Panc1 (cell line): ENCODE measurements at regions not wholly inside any gene's neighbourhood (a gene's known extent, or its start where the extent isn't known, plus 50 kb on each side); places are given as distances from the start of the nearest gene placed in this dataset.

Source experiments
- ATAC-seq: fragments of 200-7000 bp; cut with Tn5 transposase; 2 replicates; pipeline ENCODE4 v1.9.1; 2020; ENCODE audit warnings: mild to moderate bottlenecking, moderate library complexity
- BruUV-seq: library from RNA; stranded (reverse); fragments of 400-500 nt; replicated peaks from 2 replicates; lab custom pipeline; 2021; lab: Mats Ljungman, UMichigan
- CTCF ChIA-PET: fragments of 300-600 bp; sonication (Branson Sonifier 250); formaldehyde crosslinking; loops from one replicate; lab custom pipeline; 2022; ENCODE audit warnings: antibody characterized with exemption; lab: Charles Lee
- POLR2A ChIA-PET: fragments of 300-600 bp; sonication (Branson Sonifier 250); formaldehyde crosslinking; loops from one replicate; lab custom pipeline; 2022; ENCODE audit warnings: antibody characterized with exemption; lab: Charles Lee
- DNase-seq: peaks from one replicate; pipeline ENCODE4 v3.0.0-alpha.2; 2010; ENCODE audit warnings: low read depth, low spot score
- H3K27ac ChIP-seq: 2 replicates; pipeline ENCODE4 v1.5.1; 2011; ENCODE audit warnings: mild to moderate bottlenecking, low read length, inconsistent platforms
- H3K27me3 ChIP-seq: fragments of 200-500 bp; sonication (Bioruptor generic); 2 replicates; pipeline ENCODE4 v1.6.0; 2014; ENCODE audit warnings: low read length, inconsistent platforms; ENCODE audit not compliant: control insufficient read depth, insufficient read depth
- H3K36me3 ChIP-seq: fragments of 200-500 bp; sonication (Bioruptor generic); 2 replicates; pipeline ENCODE4 v1.5.1; 2014; ENCODE audit warnings: inconsistent platforms, mild to moderate bottlenecking, low read length, moderate library complexity; ENCODE audit not compliant: control insufficient read depth, insufficient read depth
- H3K4me1 ChIP-seq: 2 replicates; pipeline ENCODE4 v1.5.1; 2011; ENCODE audit warnings: inconsistent platforms, mild to moderate bottlenecking, low read length, moderate library complexity; ENCODE audit not compliant: control insufficient read depth, insufficient read depth
- H3K4me3 ChIP-seq, 2 experiments: 2 replicates each; pipeline ENCODE4 v1.5.1; 2011 to 2012; ENCODE audit warnings: low read depth in 2 of 2, low read length in 2 of 2, mild to moderate bottlenecking in 2 of 2, inconsistent platforms in 1 of 2, moderate library complexity in 1 of 2
- H3K9me3 ChIP-seq: fragments of 200-500 bp; sonication (Bioruptor generic); 2 replicates; pipeline ENCODE4 v1.5.1; 2014; ENCODE audit warnings: low read depth, mild to moderate bottlenecking, inconsistent platforms, low read length, moderate library complexity; ENCODE audit not compliant: control insufficient read depth, insufficient read depth
- POLR2AphosphoS5 ChIP-seq: IDR thresholded peaks from 2 replicates; pipeline ENCODE4 v1.6.1; 2012; ENCODE audit warnings: mild to moderate bottlenecking, low read depth, low read length, moderate library complexity
- SIN3A ChIP-seq: IDR thresholded peaks from 2 replicates; pipeline ENCODE4 v1.6.1; 2012; ENCODE audit warnings: low read depth, mild to moderate bottlenecking, low read length, moderate library complexity, borderline replicate concordance; ENCODE audit not compliant: insufficient read depth
- TCF7L2 ChIP-seq: IDR thresholded peaks from 2 replicates; pipeline ENCODE4 v1.6.1; 2011; ENCODE audit warnings: mild to moderate bottlenecking, low read depth, low read length, inconsistent platforms
- in situ Hi-C: cut with HindIII; loops from 2 replicates; pipeline ENCODE4 v1.10.0; 2016; ENCODE audit warnings: low sequenced_read_pairs, low pct_unique_long_range_greater_than_20kb
- intact Hi-C: fragments of 100-400 bp; cut with micrococcal nuclease; formaldehyde crosslinking; loops from one replicate; pipeline ENCODE4 v1.10.0; 2022; ENCODE audit not compliant: unreplicated experiment
- TF ChIP-seq, protein P1 (sequence below): fragments of 450-650 bp; IDR thresholded peaks from 2 replicates; pipeline ENCODE4 v1.5.1; 2017; ENCODE audit warnings: mild to moderate bottlenecking
- TF ChIP-seq, protein P2 (sequence below), 2 experiments: IDR thresholded peaks; 2 replicates each; pipeline ENCODE4 v1.6.1; 2011 to 2012; ENCODE audit warnings: low read depth in 2 of 2, control low read depth in 1 of 2, low read length in 1 of 2, mild to moderate bottlenecking in 1 of 2, moderate library complexity in 1 of 2; ENCODE audit not compliant: insufficient read depth in 1 of 2

GRCh38 chr5:167793700-167794099, 497.7 kb upstream of the WWC1 start:
- Histone ChIP-seq H3K27ac (no peak overlapping the region), H3K9me3 (no peaks in the 10 kb centered on the region), H3K4me1 (no peaks in the 10 kb centered on the region), H3K27me3 (no peaks in the 10 kb centered on the region), H3K36me3 (no peaks in the 10 kb centered on the region), H3K4me3 (no peak overlapping the region)
- BruUV-seq: no TSS peak
- ATAC-seq (no peak), DNase-seq (no peak)
- TF ChIP-seq POLR2AphosphoS5: no peak
- TF ChIP-seq, protein P1, sequence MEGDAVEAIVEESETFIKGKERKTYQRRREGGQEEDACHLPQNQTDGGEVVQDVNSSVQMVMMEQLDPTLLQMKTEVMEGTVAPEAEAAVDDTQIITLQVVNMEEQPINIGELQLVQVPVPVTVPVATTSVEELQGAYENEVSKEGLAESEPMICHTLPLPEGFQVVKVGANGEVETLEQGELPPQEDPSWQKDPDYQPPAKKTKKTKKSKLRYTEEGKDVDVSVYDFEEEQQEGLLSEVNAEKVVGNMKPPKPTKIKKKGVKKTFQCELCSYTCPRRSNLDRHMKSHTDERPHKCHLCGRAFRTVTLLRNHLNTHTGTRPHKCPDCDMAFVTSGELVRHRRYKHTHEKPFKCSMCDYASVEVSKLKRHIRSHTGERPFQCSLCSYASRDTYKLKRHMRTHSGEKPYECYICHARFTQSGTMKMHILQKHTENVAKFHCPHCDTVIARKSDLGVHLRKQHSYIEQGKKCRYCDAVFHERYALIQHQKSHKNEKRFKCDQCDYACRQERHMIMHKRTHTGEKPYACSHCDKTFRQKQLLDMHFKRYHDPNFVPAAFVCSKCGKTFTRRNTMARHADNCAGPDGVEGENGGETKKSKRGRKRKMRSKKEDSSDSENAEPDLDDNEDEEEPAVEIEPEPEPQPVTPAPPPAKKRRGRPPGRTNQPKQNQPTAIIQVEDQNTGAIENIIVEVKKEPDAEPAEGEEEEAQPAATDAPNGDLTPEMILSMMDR: no peak
- TF ChIP-seq, protein P2, sequence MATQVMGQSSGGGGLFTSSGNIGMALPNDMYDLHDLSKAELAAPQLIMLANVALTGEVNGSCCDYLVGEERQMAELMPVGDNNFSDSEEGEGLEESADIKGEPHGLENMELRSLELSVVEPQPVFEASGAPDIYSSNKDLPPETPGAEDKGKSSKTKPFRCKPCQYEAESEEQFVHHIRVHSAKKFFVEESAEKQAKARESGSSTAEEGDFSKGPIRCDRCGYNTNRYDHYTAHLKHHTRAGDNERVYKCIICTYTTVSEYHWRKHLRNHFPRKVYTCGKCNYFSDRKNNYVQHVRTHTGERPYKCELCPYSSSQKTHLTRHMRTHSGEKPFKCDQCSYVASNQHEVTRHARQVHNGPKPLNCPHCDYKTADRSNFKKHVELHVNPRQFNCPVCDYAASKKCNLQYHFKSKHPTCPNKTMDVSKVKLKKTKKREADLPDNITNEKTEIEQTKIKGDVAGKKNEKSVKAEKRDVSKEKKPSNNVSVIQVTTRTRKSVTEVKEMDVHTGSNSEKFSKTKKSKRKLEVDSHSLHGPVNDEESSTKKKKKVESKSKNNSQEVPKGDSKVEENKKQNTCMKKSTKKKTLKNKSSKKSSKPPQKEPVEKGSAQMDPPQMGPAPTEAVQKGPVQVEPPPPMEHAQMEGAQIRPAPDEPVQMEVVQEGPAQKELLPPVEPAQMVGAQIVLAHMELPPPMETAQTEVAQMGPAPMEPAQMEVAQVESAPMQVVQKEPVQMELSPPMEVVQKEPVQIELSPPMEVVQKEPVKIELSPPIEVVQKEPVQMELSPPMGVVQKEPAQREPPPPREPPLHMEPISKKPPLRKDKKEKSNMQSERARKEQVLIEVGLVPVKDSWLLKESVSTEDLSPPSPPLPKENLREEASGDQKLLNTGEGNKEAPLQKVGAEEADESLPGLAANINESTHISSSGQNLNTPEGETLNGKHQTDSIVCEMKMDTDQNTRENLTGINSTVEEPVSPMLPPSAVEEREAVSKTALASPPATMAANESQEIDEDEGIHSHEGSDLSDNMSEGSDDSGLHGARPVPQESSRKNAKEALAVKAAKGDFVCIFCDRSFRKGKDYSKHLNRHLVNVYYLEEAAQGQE (IDR thresholded peaks at IDR 0.05; ENCODE audit: insufficient read depth in 1 of 2, low read depth in 2 of 2, low read length in 1 of 2): no peak
- TF ChIP-seq SIN3A: no peak
- intact Hi-C loops: no loop called here
- POLR2A ChIA-PET: no interaction called here
- CTCF ChIA-PET: no interaction called here
- in situ Hi-C loops: no loop called here

DNA sequence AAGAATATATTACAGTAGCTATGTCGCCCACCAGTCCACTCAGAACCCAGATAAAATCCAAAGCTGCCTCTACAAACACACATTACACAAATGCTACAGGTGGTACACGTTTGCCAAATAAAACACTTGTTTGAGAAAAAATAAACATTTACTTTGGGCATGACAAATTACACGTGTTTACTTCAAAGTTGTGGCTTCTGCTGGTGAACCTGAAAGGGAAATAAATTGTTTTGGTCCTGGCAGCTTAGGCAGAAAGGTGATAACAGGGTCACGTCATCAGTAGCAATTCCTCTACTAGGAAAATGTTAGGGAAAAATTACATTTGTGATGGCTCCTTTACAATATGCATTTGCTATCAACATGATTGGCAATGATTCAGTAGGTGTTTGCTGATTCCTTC, 497.3 kb upstream of the WWC1 start:
- CTCF ChIA-PET: no interaction called here

More for the DNA sequence above, 497.3 kb upstream of the WWC1 start:
- no peak for DNase-seq
- Histone ChIP-seq H3K4me3 (no peak overlapping the region), H3K27ac (no peak overlapping the region), H3K9me3 (no peaks in the 10 kb centered on the region), H3K27me3 (no peaks in the 10 kb centered on the region), H3K36me3 (no peaks in the 10 kb centered on the region), H3K4me1 (no peaks in the 10 kb centered on the region)
- TF ChIP-seq POLR2AphosphoS5 (no peak), SIN3A (no peak), TCF7L2 (no peak)
- TF ChIP-seq, protein P2 (IDR thresholded peaks at IDR 0.05; ENCODE audit: insufficient read depth in 1 of 2, low read depth in 2 of 2, low read length in 1 of 2): no peak
- TF ChIP-seq, protein P1: no peak
- ATAC-seq: no peak
- intact Hi-C loops: no loop called here
- POLR2A ChIA-PET: no interaction called here
- in situ Hi-C loops: no loop called here
- BruUV-seq: no TSS peak
